GM18909 (cell line): ENCODE measurements at regions not wholly inside any gene's neighbourhood (a gene's known extent, or its start where the extent isn't known, plus 50 kb on each side); places are given as distances from the start of the nearest gene placed in this dataset.

ENCODE experiments used
- ATAC-seq: cut with Tn5 transposase; IDR thresholded peaks from one replicate; pipeline ENCODE4 v1.9.1; 2021; ENCODE audit warnings: mild to moderate bottlenecking; ENCODE audit not compliant: unreplicated experiment, poor library complexity

DNA sequence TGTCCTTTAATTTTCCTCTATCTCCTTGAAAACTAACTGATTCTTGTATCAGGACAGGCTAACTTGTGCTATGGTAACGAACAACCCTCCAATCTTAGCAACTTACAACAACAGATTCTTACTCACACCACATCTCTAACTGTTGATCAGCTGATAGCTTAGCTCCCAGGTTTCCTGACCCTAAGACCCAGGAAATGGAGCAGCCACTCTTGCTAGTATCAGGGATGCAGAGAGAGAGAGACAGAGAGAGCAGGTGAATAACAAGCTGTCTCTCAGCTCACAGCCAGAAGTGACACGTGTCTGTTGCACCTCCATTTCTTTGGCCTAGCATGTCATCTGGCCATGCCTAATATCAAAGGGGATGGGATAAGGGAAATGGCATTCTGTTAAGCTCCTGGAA lies 1289.0 kb upstream of the AUTS2 start:
- no peak for ATAC-seq

DNA sequence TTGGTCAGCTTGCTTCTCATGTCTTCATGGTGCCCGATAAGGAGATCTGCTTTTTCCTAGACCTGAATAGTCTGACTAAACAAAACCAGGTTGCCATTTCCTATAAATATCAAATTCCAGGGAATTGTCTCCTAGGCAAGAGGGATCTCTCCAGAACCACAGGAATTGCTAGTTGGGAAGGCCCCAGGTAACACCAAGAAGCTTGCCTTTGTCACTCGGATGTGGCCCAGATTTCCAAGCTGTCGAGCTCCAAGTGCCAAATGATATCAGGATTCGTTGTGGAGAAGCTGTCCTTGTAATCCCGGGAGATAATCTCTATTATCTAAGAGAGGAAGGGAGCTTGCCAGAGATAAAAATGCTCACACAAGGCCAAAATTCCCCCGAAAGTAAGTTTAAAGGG lies 1288.5 kb upstream of the AUTS2 start:
- no peak for ATAC-seq

DNA sequence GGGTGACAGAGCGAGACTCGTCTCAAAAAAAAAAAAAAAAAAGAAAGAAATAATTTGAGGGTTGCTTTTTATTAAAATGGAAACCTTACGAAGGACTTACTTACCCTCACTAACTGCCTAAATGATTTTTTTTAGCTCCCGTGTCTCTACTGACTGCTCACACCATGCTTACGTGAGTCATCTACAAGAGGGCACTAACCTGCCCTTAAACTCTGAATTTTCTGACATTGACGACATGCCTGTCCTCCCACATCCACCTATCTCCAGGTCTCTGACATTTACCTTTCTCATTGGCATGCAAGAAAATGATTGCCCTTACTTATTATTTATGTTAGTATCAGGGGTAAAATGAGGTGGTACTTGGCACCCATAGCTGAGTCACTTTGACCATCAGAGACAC lies 1286.3 kb upstream of the AUTS2 start:
- no peak for ATAC-seq

DNA sequence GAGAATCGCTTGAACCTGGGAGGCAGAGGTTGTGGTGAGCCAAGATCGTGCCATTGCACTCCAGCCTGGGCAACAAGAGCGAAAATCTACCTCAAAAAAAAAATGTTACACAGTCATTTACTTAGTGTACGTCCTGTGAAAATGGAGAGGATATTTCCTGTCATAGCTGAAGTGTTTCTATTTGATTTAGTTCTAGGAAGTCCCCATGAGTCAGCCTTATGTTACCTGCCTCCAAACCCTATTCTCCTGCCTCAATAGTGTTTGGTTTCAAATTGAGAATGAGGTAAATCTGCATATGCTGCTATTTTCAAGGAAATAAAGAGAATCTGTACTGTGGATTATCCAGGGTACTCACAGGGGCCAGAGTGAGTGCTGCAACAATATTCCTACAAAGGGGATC lies 1284.5 kb upstream of the AUTS2 start:
- ATAC-seq, result no peak

DNA sequence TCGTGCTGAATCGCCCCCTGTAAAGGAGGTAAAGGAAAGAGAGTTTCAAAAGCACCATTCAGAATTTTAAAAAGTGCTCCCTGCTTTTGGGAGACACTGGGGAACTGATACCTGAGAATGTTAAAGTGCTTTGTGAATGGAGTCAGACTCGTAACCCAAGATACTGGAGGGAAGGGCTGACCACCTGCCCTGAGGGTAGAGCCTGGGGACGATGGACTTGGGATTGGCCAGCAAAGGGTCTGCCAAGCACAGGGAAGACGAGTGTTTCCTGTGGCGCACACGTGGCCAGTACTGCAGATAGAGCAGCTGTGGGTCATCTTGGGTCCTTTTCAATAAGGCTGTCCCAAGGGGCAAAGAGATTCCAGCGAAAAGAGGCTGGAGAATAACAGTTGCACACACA lies 1284.1 kb upstream of the AUTS2 start:
- no peak for ATAC-seq

DNA sequence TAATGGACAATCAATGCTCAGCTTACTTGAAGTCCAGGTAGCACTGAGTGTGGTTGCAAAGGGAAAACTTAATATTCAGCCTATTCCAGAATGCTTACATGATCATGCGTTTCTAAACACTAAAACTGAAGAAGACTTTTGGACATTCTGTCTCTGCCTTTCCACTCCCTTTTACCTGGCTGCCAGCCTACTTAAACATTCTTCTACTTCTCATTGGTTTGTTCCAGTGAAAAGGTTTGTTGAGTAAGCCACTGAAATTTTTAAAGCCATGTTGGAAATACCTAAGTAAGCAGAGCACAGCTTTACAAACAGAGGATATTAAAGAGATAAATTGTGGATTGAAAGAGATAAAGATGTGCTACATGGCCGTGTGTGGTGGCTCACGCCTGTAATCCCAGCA lies 1280.8 kb upstream of the AUTS2 start:
- no peak for ATAC-seq

DNA sequence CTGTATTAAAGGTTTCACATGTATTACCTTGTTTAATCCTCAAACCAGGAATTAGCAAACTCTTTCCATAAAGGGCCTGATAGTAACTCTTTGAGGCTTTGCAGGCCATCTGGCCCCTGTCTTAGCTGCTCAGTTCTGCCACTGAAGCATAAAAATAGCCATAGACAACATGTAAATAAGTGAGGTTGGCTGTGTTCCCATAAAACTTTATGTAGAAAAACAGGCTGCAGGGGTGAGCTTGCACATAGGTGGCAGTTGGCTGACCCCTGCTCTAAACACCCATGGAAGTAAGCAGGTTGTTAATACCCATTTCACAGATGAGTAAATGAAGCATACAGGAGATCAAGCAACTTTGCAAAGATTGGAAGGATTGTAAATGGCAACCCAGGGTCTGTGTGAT lies 1279.2 kb upstream of the AUTS2 start:
- no peak for ATAC-seq

DNA sequence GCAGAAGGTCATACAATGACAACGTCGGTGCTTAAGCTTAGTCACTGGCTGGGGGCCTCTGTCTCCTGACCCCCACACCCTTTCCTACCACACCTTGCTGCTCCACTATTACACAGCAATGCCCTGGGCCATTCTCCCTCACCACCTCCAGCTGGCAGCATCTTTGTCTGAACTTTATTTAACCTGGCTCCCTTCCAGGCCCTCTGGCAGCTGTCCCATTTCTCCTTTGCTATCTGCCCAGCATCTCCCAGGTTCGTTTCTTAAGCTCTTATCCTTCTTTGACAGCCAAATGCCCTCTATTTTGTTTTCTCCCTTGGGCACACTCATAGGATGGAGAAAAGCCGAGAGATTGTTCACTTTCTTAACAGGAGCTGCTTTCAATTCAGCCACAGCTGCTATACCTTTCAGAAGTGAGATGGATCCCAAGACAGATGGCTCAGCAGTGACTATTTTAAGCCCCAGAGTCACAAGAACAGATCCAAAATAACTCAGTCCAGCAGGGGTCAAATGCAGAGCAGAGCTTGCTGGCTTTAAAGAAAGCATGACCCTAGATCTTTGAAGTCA lies 1277.1 kb upstream of the AUTS2 start:
- no peak for ATAC-seq

DNA sequence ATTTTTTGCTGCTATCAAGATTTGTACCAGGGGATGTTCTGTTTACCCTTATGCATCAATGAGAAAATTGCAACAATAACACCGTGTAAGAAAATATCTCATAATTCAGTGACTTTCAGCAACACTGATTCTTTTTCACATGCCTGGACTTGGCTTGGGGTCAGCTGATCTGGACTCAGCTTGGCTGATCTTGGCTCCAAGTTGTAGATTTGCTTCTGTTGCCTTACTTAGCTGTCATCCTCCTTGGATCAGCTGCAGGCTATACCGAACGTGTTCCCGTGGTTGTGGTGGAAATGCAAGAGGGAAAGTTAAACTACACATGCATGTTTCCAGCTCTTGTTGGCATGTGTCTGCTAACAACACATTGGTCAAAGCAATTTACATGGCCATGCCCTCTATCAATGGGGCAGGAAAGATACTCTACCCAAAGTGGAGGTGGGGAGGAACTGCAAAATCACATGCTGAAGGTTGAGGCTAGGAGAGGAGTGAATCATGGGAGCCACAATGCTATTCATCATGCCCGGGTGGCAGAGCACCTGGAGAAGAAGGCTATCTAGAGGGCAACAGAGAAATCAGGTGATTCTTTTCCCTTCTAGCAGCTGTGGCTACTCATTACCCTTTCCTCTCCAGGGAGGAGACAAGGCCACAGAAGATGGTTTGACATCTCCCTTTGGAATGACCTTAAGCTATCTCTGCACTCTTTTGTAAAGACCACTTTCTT lies 1276.3 kb upstream of the AUTS2 start:
- no peak for ATAC-seq

DNA sequence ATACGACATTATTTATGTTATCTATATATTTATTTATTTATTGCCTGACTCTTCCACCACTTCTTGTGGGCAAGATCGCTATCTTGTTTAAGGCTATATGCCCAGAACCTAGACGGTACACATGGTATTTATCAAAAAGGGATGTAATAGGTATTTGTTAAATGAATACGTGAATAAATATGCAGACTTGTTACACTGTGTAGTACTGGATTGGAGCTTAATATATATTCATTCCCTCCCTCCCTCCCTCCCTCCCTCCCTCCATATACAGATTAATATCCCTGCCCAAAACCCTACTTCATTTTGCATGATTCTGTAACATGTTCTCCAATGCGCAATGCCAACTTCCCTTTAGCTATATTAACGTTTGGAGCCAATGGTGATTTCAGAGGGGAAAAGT lies 1273.7 kb upstream of the AUTS2 start:
- no peak for ATAC-seq

DNA sequence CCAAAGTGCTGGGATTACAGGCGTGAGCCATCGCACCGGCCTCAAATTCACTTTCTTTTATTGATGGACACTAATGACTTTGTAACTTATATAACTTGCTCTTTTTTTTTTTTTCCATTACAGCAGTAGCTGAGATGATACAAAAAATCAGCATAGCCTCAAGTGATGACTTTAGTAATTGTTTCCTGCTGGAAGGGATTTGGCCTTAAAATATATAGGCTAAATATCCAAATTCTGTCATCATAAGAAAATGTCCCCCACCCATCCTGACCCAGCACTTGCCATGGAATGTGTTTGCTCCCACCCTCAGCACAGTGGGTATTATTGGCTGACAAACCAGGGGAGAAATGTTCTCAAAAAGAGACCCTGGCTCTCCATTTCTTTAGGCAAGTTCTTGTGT lies 1264.1 kb upstream of the AUTS2 start:
- no peak for ATAC-seq

DNA sequence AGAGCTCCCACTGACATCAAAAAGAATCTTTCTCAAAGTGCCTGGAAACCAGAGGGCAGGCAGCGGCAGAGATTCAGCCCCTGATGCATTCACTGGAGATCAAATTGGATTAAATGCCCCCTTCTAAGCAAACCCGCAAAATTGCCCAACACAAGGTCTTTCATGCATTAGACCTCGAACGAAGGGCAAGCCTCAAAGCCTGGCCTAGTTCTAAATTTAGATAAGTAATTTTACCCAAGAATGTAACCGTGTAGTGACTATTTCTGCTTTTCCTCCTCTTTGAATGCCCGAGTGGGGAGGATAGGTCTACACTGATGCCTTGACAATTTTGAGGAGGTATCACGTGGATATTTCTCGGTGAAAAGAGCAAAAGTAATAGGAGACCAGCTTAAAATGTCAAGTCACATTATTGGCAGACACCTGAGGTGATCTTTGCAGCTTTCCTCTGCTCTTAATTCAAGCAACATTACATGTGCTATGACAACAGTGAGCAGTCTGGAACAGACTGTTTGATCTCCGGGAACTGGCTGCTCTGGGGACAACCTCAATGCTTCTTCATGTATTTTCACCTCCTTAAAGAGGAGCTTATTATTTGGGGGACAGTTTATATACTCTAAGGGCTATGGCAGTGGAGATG lies 1263.5 kb upstream of the AUTS2 start:
- ATAC-seq, result no peak

DNA sequence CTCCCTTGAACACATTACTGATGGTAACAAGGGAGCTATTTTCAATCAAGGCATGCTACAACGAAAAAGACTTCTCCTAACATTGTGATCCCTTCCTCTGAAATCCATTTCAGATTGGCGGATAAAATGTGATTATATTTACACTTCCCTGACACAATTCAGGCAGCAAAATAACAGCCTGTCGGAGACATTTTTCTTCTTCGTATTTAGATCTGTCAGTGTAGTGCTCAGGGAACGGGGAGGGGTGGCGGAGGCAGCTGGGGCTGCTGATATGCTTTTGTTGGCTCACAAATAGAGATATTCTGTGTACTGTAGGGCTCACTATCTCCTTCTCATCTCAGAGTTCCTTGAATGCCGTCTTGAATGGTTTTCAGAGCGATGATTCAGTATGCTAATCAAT lies 1261.7 kb upstream of the AUTS2 start:
- no peak for ATAC-seq

DNA sequence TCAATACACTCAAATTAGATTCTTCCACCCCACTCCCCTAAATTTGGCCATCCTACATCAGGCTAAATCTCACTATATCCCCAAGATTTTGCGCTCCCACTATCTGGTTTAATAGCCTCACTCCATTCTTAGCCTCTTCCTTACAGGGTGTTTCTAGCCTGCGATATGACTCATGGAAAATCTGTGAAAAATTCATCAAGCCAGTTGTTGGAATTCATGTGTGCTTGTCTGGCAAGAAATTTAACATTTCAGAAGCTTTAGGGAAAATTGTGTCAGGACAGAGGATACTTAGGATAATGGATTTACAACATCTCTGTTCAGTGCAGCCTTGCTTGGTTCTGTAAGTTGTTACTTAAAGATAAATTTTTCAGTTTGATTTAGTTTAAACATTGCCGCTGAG lies 1249.9 kb upstream of the AUTS2 start:
- ATAC-seq, result no peak

DNA sequence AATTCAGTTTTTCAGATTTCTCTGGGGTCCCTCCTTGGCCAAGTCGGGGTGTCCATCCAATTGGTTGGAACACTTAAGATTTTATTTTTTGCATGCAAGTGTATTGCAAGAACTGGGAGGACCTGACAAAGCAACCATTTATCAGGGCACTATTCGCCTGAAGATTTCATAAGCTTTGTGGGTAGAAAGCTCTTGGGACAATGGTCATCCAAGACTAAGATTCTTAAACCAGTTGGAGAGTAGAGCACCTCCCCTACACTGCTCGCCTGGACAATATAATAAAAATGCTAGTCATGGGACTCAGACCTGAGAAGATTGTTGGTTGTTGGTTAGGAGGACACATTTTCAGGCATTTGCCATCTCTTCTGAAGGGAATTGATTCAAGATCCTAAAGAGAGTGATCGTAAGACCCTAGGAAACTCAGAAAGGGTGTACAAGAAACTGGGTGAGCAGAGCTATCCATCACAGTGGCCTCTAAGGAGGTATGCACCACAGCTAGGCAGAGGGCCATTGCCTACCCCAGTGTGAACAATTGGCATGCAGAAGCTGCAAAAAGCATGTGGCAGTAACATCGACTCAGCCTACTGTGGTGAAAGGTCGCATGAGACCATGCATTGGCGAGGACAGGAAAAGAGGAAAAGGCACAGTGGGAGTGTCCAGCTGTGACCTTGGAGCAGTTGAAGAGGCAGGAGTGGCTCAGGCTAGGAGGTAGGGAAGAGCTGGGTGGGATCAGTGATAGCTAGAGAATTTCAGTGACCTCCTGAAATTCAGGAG lies 1235.3 kb upstream of the AUTS2 start:
- no peak for ATAC-seq

DNA sequence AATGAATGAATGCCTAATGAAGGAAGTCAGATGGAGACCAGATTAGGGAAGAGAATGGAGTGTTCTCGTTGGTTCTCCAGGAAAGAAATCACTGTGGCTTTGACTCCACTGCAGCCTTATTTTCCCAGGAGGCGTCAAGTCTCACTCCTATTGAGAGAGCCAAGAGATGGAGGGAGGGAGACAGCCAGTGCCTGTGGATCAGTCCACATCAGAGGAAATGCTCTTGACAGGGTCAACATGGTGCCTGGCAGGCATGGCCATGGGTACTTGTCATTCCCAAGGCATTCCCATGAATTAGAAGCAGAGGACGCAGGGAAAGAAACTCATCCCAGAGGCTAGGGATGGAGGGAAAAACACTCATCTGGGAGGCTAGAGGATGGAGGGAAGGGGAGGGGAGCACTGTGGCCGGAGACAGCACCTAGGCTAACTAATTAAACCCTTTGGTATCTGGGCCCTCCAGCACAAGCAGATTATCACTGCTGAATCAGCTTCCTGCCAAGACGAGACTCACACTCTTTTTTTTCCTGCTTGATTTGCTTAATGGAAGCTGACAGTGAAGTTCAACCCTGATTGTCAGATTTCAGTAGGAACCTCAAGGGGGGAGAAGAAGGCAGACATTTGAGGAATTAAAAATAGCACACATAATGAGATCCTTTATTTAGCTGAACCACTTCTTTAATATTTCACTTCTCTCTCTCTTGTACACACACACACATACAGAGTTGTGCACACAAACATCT lies 1233.2 kb upstream of the AUTS2 start:
- no peak for ATAC-seq

DNA sequence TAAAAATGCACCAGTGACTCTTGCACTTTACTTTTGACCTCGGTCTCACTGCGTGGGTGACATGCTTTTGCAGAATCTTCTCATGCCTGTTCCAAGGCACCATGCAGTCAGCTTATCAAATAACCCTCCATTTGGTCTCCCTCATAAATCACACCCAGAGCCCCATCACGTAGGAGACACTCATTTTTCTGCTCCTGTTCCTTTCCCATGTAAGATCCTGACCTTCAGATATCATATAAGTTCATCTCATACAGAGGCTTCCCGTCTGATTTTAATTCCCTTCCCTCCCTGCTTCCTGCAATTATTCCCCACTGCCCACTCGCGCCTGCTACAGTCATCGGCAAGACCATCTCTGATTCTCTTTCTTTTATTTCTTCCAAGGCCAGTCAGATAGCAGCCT lies 1226.3 kb upstream of the AUTS2 start:
- no peak for ATAC-seq

DNA sequence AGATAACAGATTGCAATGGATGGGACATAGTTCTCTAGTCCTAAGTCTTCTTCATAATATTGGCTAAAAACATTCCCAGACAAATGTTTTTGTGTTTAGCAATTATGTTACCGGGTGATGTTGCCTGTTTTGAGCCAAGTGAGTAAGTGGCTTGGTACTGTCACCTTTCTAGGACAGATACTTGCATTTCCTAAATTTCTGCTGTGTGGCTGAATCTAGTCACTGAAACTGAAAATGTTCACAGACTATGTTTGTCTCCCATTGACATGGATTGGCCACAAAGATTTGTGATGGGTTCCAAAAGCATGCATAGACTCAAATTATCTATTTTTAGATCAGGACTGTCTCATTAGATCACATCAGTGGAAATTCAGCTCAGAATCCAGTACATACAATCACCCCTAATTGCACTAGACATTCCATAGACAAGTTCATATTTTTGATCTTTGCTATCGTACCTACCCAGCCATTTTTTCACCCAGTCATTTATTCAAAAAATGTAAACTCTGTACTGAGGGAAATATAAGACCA lies 1222.1 kb upstream of the AUTS2 start:
- no peak for ATAC-seq

DNA sequence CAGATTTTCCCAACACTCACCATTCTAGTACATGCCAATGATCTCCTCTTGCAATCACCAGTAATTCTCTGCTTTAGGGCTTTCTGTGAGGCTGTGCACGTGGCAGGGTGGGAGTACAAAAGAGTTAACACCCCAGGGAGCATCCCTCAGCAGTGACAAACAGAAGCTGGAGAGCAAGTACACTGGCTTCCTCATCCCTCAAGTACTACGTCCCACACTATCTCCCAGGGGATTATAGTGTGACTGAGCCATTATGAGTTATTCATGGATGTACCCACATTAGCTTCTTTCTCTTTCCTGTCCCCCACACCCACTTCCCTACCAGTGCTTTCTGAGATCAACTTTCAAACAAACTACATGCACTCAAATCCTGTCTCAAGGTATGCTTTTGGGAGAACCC lies 1216.5 kb upstream of the AUTS2 start:
- no peak for ATAC-seq

DNA sequence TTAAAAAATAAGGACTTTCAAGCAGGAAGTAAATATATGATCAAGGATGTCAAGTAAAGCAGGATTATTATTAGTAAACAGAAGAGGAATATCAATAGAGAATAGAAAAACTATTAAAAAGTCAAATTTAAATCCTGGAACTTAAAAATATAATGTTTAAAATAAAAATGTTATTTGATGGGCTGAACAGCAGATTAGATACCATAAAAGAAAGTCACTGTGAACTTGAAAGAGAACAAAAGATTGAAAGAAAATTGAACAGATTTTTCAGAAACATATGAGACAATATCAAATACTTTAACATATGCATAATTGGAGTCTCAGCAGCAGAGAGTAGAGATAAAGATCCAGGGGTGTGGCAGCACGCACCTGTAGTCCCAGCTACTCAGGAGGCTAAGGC lies 1213.7 kb upstream of the AUTS2 start:
- ATAC-seq, result no peak
